ENCODE measurements at regions not wholly inside any gene's neighbourhood (a gene's known extent, or its start where the extent isn't known, plus 50 kb on each side); places are given as distances from the start of the nearest gene placed in this dataset.

DNA sequence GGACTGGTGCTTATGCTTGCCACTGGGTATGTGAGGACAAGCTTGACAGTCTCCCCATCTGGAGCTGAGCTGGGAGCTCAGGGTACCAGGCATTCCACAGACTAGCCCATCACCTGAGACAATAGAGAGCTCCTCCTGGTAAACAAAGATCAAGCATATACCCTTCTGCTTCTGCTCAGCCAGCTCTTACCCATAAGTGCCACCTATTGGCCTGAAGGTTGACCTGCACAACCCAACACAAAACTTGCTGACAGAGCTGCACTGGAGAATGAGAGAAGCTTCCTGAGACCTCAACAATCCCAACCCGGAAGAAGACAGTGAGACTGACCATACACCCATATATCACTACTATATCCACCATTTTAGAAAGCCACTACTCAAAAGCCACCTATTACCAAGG, 1049.2 kb upstream of the INTU start:
- ATAC-seq (ENCODE audit: low FRiP score in 2 of 2) (no peak), DNase-seq (no peak)
- H3K27ac ChIP-seq, result no peak overlapping the region
- no peaks in the 10 kb centered on the region for H3K36me3 ChIP-seq
- no peaks in the 10 kb centered on the region for H3K27me3 ChIP-seq
- no peak for TF ChIP-seq POLR2AphosphoS5 (IDR thresholded peaks at IDR 0.05)
- no peak for TF ChIP-seq EP300 (IDR thresholded peaks at IDR 0.05)
- TF ChIP-seq POLR2A (IDR thresholded peaks at IDR 0.05), result no peak
- TF ChIP-seq, protein P1, sequence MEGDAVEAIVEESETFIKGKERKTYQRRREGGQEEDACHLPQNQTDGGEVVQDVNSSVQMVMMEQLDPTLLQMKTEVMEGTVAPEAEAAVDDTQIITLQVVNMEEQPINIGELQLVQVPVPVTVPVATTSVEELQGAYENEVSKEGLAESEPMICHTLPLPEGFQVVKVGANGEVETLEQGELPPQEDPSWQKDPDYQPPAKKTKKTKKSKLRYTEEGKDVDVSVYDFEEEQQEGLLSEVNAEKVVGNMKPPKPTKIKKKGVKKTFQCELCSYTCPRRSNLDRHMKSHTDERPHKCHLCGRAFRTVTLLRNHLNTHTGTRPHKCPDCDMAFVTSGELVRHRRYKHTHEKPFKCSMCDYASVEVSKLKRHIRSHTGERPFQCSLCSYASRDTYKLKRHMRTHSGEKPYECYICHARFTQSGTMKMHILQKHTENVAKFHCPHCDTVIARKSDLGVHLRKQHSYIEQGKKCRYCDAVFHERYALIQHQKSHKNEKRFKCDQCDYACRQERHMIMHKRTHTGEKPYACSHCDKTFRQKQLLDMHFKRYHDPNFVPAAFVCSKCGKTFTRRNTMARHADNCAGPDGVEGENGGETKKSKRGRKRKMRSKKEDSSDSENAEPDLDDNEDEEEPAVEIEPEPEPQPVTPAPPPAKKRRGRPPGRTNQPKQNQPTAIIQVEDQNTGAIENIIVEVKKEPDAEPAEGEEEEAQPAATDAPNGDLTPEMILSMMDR (IDR thresholded peaks at IDR 0.05), result no peak
- no peaks in the 10 kb centered on the region for H3K4me1 ChIP-seq
- no peaks in the 10 kb centered on the region for H3K9me3 ChIP-seq
- H3K4me3 ChIP-seq, result no peak overlapping the region
- WGBS, 2 donors, result 63 to 73% methylated on average over 1 of the region's 1 CpG

DNA sequence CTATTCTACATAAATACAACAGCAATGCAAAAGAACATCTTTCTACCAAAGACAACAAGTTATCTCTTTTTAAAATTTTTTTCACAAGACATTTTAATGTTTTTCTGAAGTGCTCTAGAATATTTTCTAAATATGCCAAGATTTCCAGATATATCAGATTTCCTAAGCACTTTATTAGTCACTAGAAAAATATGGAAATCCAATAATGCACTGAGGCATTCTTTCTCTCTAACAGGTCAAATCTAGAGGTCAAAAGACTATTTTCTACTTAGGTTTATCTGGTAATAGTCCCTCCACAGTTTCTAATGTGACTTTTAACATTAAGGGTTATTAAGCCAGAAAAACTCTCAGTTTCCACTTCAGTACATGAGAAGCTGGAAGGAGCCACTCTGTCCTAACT, 1041.2 kb upstream of the INTU start:
- TF ChIP-seq POLR2A (IDR thresholded peaks at IDR 0.05) (no peak), EP300 (IDR thresholded peaks at IDR 0.05) (no peak), POLR2AphosphoS5 (IDR thresholded peaks at IDR 0.05) (no peak)
- TF ChIP-seq, protein P1 (IDR thresholded peaks at IDR 0.05), result no peak
- Histone ChIP-seq H3K4me1 (no peaks in the 10 kb centered on the region), H3K27ac (no peak overlapping the region), H3K36me3 (no peaks in the 10 kb centered on the region), H3K27me3 (no peaks in the 10 kb centered on the region), H3K4me3 (no peak overlapping the region), H3K9me3 (no peaks in the 10 kb centered on the region)
- no peak for DNase-seq
- ATAC-seq (ENCODE audit: low FRiP score in 2 of 2), result no peak

DNA sequence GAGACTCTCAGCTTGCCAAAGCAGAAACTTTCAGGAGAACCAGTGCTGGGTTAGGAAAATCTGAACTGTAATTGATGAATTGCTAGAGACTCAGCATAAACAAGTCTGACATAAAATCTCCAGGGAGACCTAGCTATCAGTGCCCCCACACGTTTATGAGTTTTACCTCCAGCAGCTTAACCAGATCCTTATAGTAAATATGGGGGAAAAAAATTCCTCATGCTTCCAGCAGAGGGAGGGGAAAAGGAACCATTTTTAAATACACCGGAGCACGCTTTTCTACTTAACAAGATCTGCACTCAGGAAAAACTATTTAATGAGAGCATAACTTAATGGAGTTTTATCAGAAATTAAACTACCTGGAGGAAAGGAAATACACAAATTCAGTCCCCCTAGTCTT, 1040.7 kb upstream of the INTU start:
- Histone ChIP-seq H3K27ac (no peak overlapping the region), H3K36me3 (no peaks in the 10 kb centered on the region), H3K4me3 (no peak overlapping the region), H3K27me3 (no peaks in the 10 kb centered on the region), H3K4me1 (no peaks in the 10 kb centered on the region), H3K9me3 (no peaks in the 10 kb centered on the region)
- DNase-seq (no peak), ATAC-seq (ENCODE audit: low FRiP score in 2 of 2) (no peak)
- TF ChIP-seq POLR2A (IDR thresholded peaks at IDR 0.05) (no peak), EP300 (IDR thresholded peaks at IDR 0.05) (no peak)
- TF ChIP-seq, protein P1 (IDR thresholded peaks at IDR 0.05), result peak in 2 of 6 experiments; percentile 32
- 50 to 53% methylated on average over 3 of the region's 3 CpGs for WGBS, 2 donors

DNA sequence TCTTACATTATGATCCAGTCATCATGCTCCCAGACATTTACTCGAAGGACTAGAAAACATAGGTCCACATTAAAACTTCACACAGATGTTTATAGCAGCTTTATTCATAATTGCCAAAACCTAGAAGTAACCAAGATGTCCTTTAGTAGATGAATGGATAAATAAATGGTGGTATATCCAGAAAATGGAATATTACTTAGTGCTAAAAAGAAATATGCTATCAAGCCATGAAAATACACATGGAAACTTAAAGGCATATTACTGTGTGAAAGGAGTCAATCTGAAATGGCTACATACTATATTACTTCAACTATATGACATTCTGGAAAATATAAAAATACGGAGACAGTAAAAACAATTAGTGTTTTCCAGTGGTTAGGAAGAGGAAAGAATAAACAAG, 1039.1 kb upstream of the INTU start:
- 87 to 89% methylated on average over 2 of the region's 2 CpGs for WGBS, 2 donors
- H3K27ac ChIP-seq, result no peak overlapping the region
- no peaks in the 10 kb centered on the region for H3K4me1 ChIP-seq
- H3K27me3 ChIP-seq, result no peaks in the 10 kb centered on the region
- H3K9me3 ChIP-seq, result no peaks in the 10 kb centered on the region
- no peaks in the 10 kb centered on the region for H3K36me3 ChIP-seq
- DNase-seq (no peak), ATAC-seq (ENCODE audit: low FRiP score in 2 of 2) (no peak)
- TF ChIP-seq POLR2AphosphoS5 (IDR thresholded peaks at IDR 0.05), result no peak
- TF ChIP-seq EP300 (IDR thresholded peaks at IDR 0.05), result no peak
- no peak for TF ChIP-seq POLR2A (IDR thresholded peaks at IDR 0.05)
- TF ChIP-seq, protein P1 (IDR thresholded peaks at IDR 0.05), result no peak
- no peak overlapping the region for H3K4me3 ChIP-seq

DNA sequence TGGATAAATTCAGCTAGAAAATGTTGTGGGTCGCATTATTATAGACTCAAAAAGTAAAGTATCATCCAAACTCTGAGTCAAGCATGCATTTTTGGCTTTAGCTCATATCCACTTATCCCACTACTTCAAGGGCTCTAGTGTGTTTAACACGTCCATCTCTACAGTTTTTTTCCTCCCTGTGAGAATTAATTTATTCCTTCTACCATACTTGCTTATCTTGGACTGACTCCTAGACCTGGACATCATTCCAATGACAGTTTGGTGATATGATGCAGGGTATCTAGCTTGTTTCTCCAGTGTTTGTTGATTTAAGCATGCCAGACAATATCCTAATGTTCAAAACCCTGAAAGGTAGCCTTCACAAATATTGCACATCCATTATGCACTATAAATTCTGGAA, 1037.1 kb upstream of the INTU start:
- no peak overlapping the region for H3K4me3 ChIP-seq
- WGBS, 2 donors, result 49 to 51% methylated on average over 2 of the region's 2 CpGs

More for the DNA sequence above, 1037.1 kb upstream of the INTU start:
- no peaks in the 10 kb centered on the region for H3K9me3 ChIP-seq
- ATAC-seq (ENCODE audit: low FRiP score in 2 of 2), result no peak
- DNase-seq, result no peak
- no peak overlapping the region for H3K27ac ChIP-seq
- H3K36me3 ChIP-seq, result no peaks in the 10 kb centered on the region
- H3K4me1 ChIP-seq, result no peaks in the 10 kb centered on the region
- TF ChIP-seq POLR2A (IDR thresholded peaks at IDR 0.05), result no peak
- TF ChIP-seq POLR2AphosphoS5 (IDR thresholded peaks at IDR 0.05), result no peak
- TF ChIP-seq, protein P1 (IDR thresholded peaks at IDR 0.05), result no peak
- no peak for TF ChIP-seq EP300 (IDR thresholded peaks at IDR 0.05)
- H3K27me3 ChIP-seq, result no peaks in the 10 kb centered on the region
